ENCODE measurements at regions not wholly inside any gene's neighbourhood (a gene's known extent, or its start where the extent isn't known, plus 50 kb on each side); places are given as distances from the start of the nearest gene placed in this dataset.
"Not testable (repeated sequence)": the region's sequence is repeated elsewhere in the genome, so short reads cannot be mapped to it uniquely, and the experiment has no call there.

GRCh38 chr1:65020774-65021173 is 54.4 kb upstream of the JAK1 start:
- Histone ChIP-seq H3K4me3 (ENCODE audit: low read length) (no peak overlapping the region), H3K4me2 (ENCODE audit: low read length) (no peak overlapping the region), H3K9ac (ENCODE audit: low read depth, low read length) (no peak overlapping the region), H3K36me3 (ENCODE audit: insufficient read depth, low read length) (no peaks in the 10 kb centered on the region), H3K4me1 (ENCODE audit: control insufficient read depth, insufficient read depth, low read length) (no peaks in the 10 kb centered on the region), H3K9me3 (replicated peaks; ENCODE audit: low read length) (no peaks in the 10 kb centered on the region), H3K27me3 (ENCODE audit: control insufficient read depth, insufficient read depth, low read length) (no peaks in the 10 kb centered on the region)

- no peaks in the 10 kb centered on the region for H3K27me3 ChIP-seq (ENCODE audit: control insufficient read depth, insufficient read depth, low read length)
- H3K9me3 ChIP-seq (replicated peaks; ENCODE audit: low read length) = no peaks in the 10 kb centered on the region
- no peaks in the 10 kb centered on the region for H3K4me1 ChIP-seq (ENCODE audit: control insufficient read depth, insufficient read depth, low read length)
- no peak overlapping the region for H3K9ac ChIP-seq (ENCODE audit: low read depth, low read length)
- H3K36me3 ChIP-seq (ENCODE audit: insufficient read depth, low read length) = no peaks in the 10 kb centered on the region
- H3K4me2 ChIP-seq (ENCODE audit: low read length) = no peak overlapping the region
- no peak overlapping the region for H3K4me3 ChIP-seq (ENCODE audit: low read length)
These were observed 55.4 kb upstream of the JAK1 start for GRCh38 chr1:65021795-65022194.

GRCh38 chr1:65022216-65022615 is 55.9 kb upstream of the JAK1 start:
- Histone ChIP-seq H3K4me2 (ENCODE audit: low read length) (no peak overlapping the region), H3K9ac (ENCODE audit: low read depth, low read length) (no peak overlapping the region), H3K27me3 (ENCODE audit: control insufficient read depth, insufficient read depth, low read length) (no peaks in the 10 kb centered on the region), H3K9me3 (replicated peaks; ENCODE audit: low read length) (no peaks in the 10 kb centered on the region), H3K36me3 (ENCODE audit: insufficient read depth, low read length) (no peaks in the 10 kb centered on the region), H3K4me1 (ENCODE audit: control insufficient read depth, insufficient read depth, low read length) (no peaks in the 10 kb centered on the region), H3K4me3 (ENCODE audit: low read length) (no peak overlapping the region)

GRCh38 chr1:65025794-65026193 is 59.4 kb upstream of the JAK1 start:
- Histone ChIP-seq H3K9ac (ENCODE audit: low read depth, low read length) (no peak overlapping the region), H3K4me2 (ENCODE audit: low read length) (no peak overlapping the region), H3K4me3 (ENCODE audit: low read length) (no peak overlapping the region), H3K9me3 (replicated peaks; ENCODE audit: low read length) (no peaks in the 10 kb centered on the region), H3K27me3 (ENCODE audit: control insufficient read depth, insufficient read depth, low read length) (no peaks in the 10 kb centered on the region), H3K36me3 (ENCODE audit: insufficient read depth, low read length) (no peaks in the 10 kb centered on the region), H3K4me1 (ENCODE audit: control insufficient read depth, insufficient read depth, low read length) (no peaks in the 10 kb centered on the region)

- Histone ChIP-seq H3K9ac (ENCODE audit: low read depth, low read length) (no peak overlapping the region), H3K9me3 (replicated peaks; ENCODE audit: low read length) (no peaks in the 10 kb centered on the region), H3K4me1 (ENCODE audit: control insufficient read depth, insufficient read depth, low read length) (no peaks in the 10 kb centered on the region), H3K4me3 (ENCODE audit: low read length) (no peak overlapping the region), H3K4me2 (ENCODE audit: low read length) (no peak overlapping the region), H3K27me3 (ENCODE audit: control insufficient read depth, insufficient read depth, low read length) (no peaks in the 10 kb centered on the region), H3K36me3 (ENCODE audit: insufficient read depth, low read length) (no peaks in the 10 kb centered on the region)
These were observed 59.9 kb upstream of the JAK1 start for GRCh38 chr1:65026235-65026634.

GRCh38 chr1:65027666-65028358 is 61.5 kb upstream of the JAK1 start:
- Histone ChIP-seq H3K4me2 (ENCODE audit: low read length) (no peak overlapping the region), H3K9me3 (replicated peaks; ENCODE audit: low read length) (no peaks in the 10 kb centered on the region), H3K4me1 (ENCODE audit: control insufficient read depth, insufficient read depth, low read length) (no peaks in the 10 kb centered on the region), H3K9ac (ENCODE audit: low read depth, low read length) (no peak overlapping the region), H3K4me3 (ENCODE audit: low read length) (no peak overlapping the region), H3K27me3 (ENCODE audit: control insufficient read depth, insufficient read depth, low read length) (no peaks in the 10 kb centered on the region), H3K36me3 (ENCODE audit: insufficient read depth, low read length) (no peaks in the 10 kb centered on the region)

- not testable (repeated sequence) for H3K36me3 ChIP-seq (ENCODE audit: insufficient read depth, low read length); H3K9ac ChIP-seq (ENCODE audit: low read depth, low read length); H3K9me3 ChIP-seq (replicated peaks; ENCODE audit: low read length); H3K4me2 ChIP-seq (ENCODE audit: low read length); H3K4me1 ChIP-seq (ENCODE audit: control insufficient read depth, insufficient read depth, low read length); H3K4me3 ChIP-seq (ENCODE audit: low read length); H3K27me3 ChIP-seq (ENCODE audit: control insufficient read depth, insufficient read depth, low read length)
These were observed 63.1 kb upstream of the JAK1 start for GRCh38 chr1:65029434-65029833.

- H3K9ac ChIP-seq (ENCODE audit: low read depth, low read length); H3K4me3 ChIP-seq (ENCODE audit: low read length); H3K4me1 ChIP-seq (ENCODE audit: control insufficient read depth, insufficient read depth, low read length); H3K36me3 ChIP-seq (ENCODE audit: insufficient read depth, low read length); H3K9me3 ChIP-seq (replicated peaks; ENCODE audit: low read length); H3K4me2 ChIP-seq (ENCODE audit: low read length); H3K27me3 ChIP-seq (ENCODE audit: control insufficient read depth, insufficient read depth, low read length): not testable (repeated sequence)
These were observed 68.5 kb upstream of the JAK1 start for GRCh38 chr1:65034879-65035278.

- Histone ChIP-seq H3K9me3 (replicated peaks; ENCODE audit: low read length) (no peaks in the 10 kb centered on the region), H3K36me3 (ENCODE audit: insufficient read depth, low read length) (no peaks in the 10 kb centered on the region), H3K9ac (ENCODE audit: low read depth, low read length) (no peak overlapping the region), H3K4me2 (ENCODE audit: low read length) (no peak overlapping the region), H3K4me1 (ENCODE audit: control insufficient read depth, insufficient read depth, low read length) (no peaks in the 10 kb centered on the region), H3K4me3 (ENCODE audit: low read length) (no peak overlapping the region), H3K27me3 (ENCODE audit: control insufficient read depth, insufficient read depth, low read length) (no peaks in the 10 kb centered on the region)
These were observed 70.3 kb upstream of the JAK1 start for GRCh38 chr1:65036570-65037051.

GRCh38 chr1:65039066-65039465 is 72.7 kb upstream of the JAK1 start:
- H3K9me3 ChIP-seq (replicated peaks; ENCODE audit: low read length) = no peaks in the 10 kb centered on the region
- no peaks in the 10 kb centered on the region for H3K36me3 ChIP-seq (ENCODE audit: insufficient read depth, low read length)
- no peak overlapping the region for H3K4me2 ChIP-seq (ENCODE audit: low read length)
- no peak overlapping the region for H3K4me3 ChIP-seq (ENCODE audit: low read length)
- no peaks in the 10 kb centered on the region for H3K4me1 ChIP-seq (ENCODE audit: control insufficient read depth, insufficient read depth, low read length)
- no peak overlapping the region for H3K9ac ChIP-seq (ENCODE audit: low read depth, low read length)
- H3K27me3 ChIP-seq (ENCODE audit: control insufficient read depth, insufficient read depth, low read length) = no peaks in the 10 kb centered on the region

GRCh38 chr1:65039508-65039907 is 73.2 kb upstream of the JAK1 start:
- H3K4me1 ChIP-seq (ENCODE audit: control insufficient read depth, insufficient read depth, low read length) = no peaks in the 10 kb centered on the region
- H3K4me3 ChIP-seq (ENCODE audit: low read length) = no peak overlapping the region
- no peaks in the 10 kb centered on the region for H3K36me3 ChIP-seq (ENCODE audit: insufficient read depth, low read length)
- H3K9ac ChIP-seq (ENCODE audit: low read depth, low read length) = no peak overlapping the region
- no peaks in the 10 kb centered on the region for H3K9me3 ChIP-seq (replicated peaks; ENCODE audit: low read length)
- no peaks in the 10 kb centered on the region for H3K27me3 ChIP-seq (ENCODE audit: control insufficient read depth, insufficient read depth, low read length)
- H3K4me2 ChIP-seq (ENCODE audit: low read length) = no peak overlapping the region

- Histone ChIP-seq H3K4me3 (ENCODE audit: low read length) (no peak overlapping the region), H3K4me1 (ENCODE audit: control insufficient read depth, insufficient read depth, low read length) (no peaks in the 10 kb centered on the region), H3K27me3 (ENCODE audit: control insufficient read depth, insufficient read depth, low read length) (no peaks in the 10 kb centered on the region), H3K36me3 (ENCODE audit: insufficient read depth, low read length) (no peaks in the 10 kb centered on the region), H3K9ac (ENCODE audit: low read depth, low read length) (no peak overlapping the region), H3K9me3 (replicated peaks; ENCODE audit: low read length) (no peaks in the 10 kb centered on the region), H3K4me2 (ENCODE audit: low read length) (no peak overlapping the region)
These were observed 76.1 kb upstream of the JAK1 start for GRCh38 chr1:65042467-65042866.
